Esophagus (tissue), 2 donors: ENCODE measurements at regions not wholly inside any gene's neighbourhood (a gene's known extent, or its start where the extent isn't known, plus 50 kb on each side); places are given as distances from the start of the nearest gene placed in this dataset.

Experiments used
- H3K27ac ChIP-seq, 2 donors: one replicate each; pipeline ENCODE4 v1.5.1; 2013; ENCODE audit warnings: low read depth in 2 of 2, mild to moderate bottlenecking in 2 of 2, inconsistent platforms in 1 of 2, low read length in 1 of 2, moderate library complexity in 1 of 2
- H3K27me3 ChIP-seq, 2 donors: one replicate each; pipeline ENCODE4 v1.6.1; 2013; ENCODE audit warnings: low read length in 2 of 2, control low read depth in 1 of 2, mild to moderate bottlenecking in 1 of 2; ENCODE audit not compliant: insufficient read depth in 2 of 2, control insufficient read depth in 1 of 2
- H3K36me3 ChIP-seq, 2 donors: one replicate each; pipeline ENCODE4 v1.6.1; 2013; ENCODE audit warnings: low read length in 1 of 2; ENCODE audit not compliant: control insufficient read depth in 2 of 2, insufficient read depth in 2 of 2
- H3K4me1 ChIP-seq, 2 donors: one replicate each; pipeline ENCODE4 v1.6.1; 2013; ENCODE audit warnings: low read length in 1 of 2; ENCODE audit not compliant: control insufficient read depth in 2 of 2, insufficient read depth in 2 of 2
- H3K4me3 ChIP-seq, 2 donors: one replicate each; pipeline ENCODE4 v1.5.1; 2013; ENCODE audit warnings: low read length in 2 of 2, mild to moderate bottlenecking in 2 of 2, low read depth in 1 of 2, moderate library complexity in 1 of 2
- H3K9me3 ChIP-seq, 2 donors: one replicate each; pipeline ENCODE4 v1.6.1; 2013; ENCODE audit warnings: mild to moderate bottlenecking in 2 of 2, low read depth in 1 of 2, low read length in 1 of 2, moderate library complexity in 1 of 2; ENCODE audit not compliant: control insufficient read depth in 2 of 2, insufficient read depth in 1 of 2
- WGBS, 2 donors: extraction: QIAGEN DNeasy Blood & Tissue Kit; methylation state at CpG; one replicate each; pipeline ENCODE4 v1.1.7; 2013; 5-methylcytosine and 5-hydroxymethylcytosine counted together
- donor health status: healthy with polysubstance abuse.
- donor health status: Bipolar disorder and iron deficiency.

DNA sequence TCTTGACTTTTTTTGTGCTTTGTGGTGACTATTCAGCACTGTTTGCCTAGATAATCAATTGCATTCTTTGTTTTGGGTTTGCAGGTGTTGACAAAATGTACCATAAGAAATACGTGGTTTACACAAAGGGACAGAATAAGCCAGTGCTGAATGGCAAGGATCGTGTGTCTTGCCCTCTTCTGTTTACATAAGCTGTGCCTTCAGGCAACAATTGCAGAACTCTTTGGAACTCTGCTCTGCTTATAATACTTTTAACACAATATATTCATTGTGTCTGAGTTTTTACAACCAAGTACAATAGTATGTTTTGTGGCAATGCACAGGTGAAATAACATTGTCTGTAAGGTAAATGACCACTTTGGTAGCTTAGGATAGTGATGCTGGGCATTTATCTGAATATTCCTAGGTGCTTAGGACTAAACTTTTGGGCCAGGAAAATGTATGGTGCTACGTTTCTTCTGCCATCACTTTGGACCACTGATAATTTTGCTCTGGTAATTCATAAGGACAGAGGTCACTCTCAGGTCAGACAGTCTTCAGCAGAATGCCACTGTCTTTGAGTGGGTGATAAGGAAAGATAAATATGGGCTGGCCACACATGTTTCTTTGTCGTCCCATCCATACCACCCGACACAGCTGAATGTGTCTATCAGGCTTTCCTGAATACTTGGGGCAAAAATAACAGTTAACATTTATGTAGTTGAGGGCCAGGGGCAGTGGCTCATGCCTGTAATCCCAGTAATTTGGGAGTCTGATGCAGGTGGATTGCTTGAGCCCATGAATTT is 344.6 kb upstream of the IMPG1 start:
- WGBS, 2 donors: 30 to 43% methylated on average over 5 of the region's 5 CpGs
- no peaks in the 10 kb centered on the region for H3K36me3 ChIP-seq
- no peaks in the 10 kb centered on the region for H3K4me1 ChIP-seq
- H3K27me3 ChIP-seq: no peaks in the 10 kb centered on the region
- H3K4me3 ChIP-seq: no peak overlapping the region
- no peaks in the 10 kb centered on the region for H3K9me3 ChIP-seq
- H3K27ac ChIP-seq: no peak overlapping the region

DNA sequence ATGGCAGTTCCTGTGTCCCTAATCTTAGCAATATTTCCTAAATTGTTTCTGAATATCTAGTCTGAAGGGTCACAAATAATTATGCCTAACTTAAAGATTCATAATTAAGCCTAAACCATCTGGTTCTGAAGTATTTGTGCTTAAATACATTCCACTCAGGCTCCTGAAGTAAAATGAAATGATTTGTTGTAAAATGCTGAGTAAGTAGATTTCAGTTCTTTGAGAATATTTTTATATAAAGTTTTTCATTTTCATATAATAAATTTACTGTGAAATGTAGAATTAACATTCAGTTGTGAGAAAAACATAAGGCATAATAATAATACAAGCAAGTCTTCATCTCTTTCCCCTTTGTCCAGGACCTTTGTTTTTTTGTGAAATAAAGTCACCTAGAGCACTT is 330.6 kb upstream of the IMPG1 start:
- no peak overlapping the region for H3K4me3 ChIP-seq
- no peaks in the 10 kb centered on the region for H3K4me1 ChIP-seq
- H3K27ac ChIP-seq: no peak overlapping the region
- H3K36me3 ChIP-seq: no peaks in the 10 kb centered on the region
- no peaks in the 10 kb centered on the region for H3K27me3 ChIP-seq
- no peaks in the 10 kb centered on the region for H3K9me3 ChIP-seq

GRCh38 chr6:76397966-76398365 is 325.5 kb upstream of the IMPG1 start:
- no peak overlapping the region for H3K4me3 ChIP-seq
- H3K9me3 ChIP-seq: no peaks in the 10 kb centered on the region
- no peak overlapping the region for H3K27ac ChIP-seq
- 71 to 84% methylated on average over 1 of the region's 1 CpG for WGBS, 2 donors
- no peaks in the 10 kb centered on the region for H3K36me3 ChIP-seq
- no peaks in the 10 kb centered on the region for H3K27me3 ChIP-seq
- H3K4me1 ChIP-seq: no peaks in the 10 kb centered on the region

GRCh38 chr6:76382201-76382600 is 309.7 kb upstream of the IMPG1 start:
- H3K4me1 ChIP-seq: no peaks in the 10 kb centered on the region
- H3K9me3 ChIP-seq: peaks cover 9 to 10% of the 10 kb centered on the region in 2 donors
- H3K27me3 ChIP-seq: no peaks in the 10 kb centered on the region
- WGBS, 2 donors: 66 to 88% methylated on average over 1 of the region's 1 CpG
- no peak overlapping the region for H3K27ac ChIP-seq
- H3K36me3 ChIP-seq: no peaks in the 10 kb centered on the region
- H3K4me3 ChIP-seq: no peak overlapping the region

DNA sequence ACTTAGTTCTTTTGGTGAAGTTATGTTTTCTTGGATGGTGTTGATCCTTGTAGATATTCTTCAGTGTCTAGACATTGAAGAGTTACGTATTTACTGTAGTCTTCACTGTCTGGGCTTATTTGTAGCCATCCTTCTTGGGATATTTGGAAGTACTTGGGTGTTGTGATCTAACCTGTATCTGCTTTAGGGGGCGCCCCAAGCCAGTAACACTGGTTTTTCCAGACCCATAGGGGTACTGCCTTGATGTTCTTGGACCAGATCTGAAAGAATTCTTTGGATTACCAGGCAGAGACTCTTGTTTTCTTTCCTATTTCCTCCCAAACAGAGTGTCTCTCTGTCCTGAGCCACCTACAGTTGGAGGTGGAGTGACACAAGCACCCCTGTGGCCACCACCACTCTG is 309.1 kb upstream of the IMPG1 start:
- no peaks in the 10 kb centered on the region for H3K27me3 ChIP-seq
- no peaks in the 10 kb centered on the region for H3K36me3 ChIP-seq
- WGBS, 2 donors: 50 to 53% methylated on average over 2 of the region's 2 CpGs
- H3K27ac ChIP-seq: no peak overlapping the region
- H3K4me1 ChIP-seq: no peaks in the 10 kb centered on the region
- H3K4me3 ChIP-seq: no peak overlapping the region
- H3K9me3 ChIP-seq: peaks cover 9 to 10% of the 10 kb centered on the region in 2 donors

- Histone ChIP-seq H3K36me3 (no peaks in the 10 kb centered on the region), H3K9me3 (no peaks in the 10 kb centered on the region), H3K27me3 (no peaks in the 10 kb centered on the region), H3K27ac (no peak overlapping the region), H3K4me1 (no peaks in the 10 kb centered on the region), H3K4me3 (no peak overlapping the region)
These were observed 278.8 kb upstream of the IMPG1 start for GRCh38 chr6:76351275-76351674.

DNA sequence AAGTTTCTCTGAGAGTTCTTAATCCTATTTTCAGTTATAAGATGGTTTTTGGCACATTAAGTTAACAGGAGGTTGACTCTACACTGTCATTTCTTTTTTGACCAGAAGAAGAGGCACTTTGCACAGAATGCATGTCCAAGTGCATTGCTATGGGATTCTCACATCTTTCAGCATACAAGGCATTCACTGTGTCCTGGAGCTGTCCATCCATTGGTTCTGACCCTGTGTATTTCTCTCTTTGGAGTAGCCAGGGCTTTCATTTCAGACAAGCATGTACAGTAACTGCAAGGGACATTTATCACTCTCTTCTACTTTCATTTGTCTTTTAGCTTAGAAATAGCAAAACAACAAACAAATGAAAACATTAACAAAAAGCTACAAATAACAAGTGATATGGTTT is 275.1 kb upstream of the IMPG1 start:
- H3K27ac ChIP-seq: no peak overlapping the region
- no peaks in the 10 kb centered on the region for H3K27me3 ChIP-seq
- no peaks in the 10 kb centered on the region for H3K9me3 ChIP-seq
- H3K36me3 ChIP-seq: no peaks in the 10 kb centered on the region
- no peaks in the 10 kb centered on the region for H3K4me1 ChIP-seq
- no peak overlapping the region for H3K4me3 ChIP-seq

- H3K4me3 ChIP-seq: no peak overlapping the region
- H3K4me1 ChIP-seq: no peaks in the 10 kb centered on the region
- WGBS, 2 donors: 73 to 76% methylated on average over 1 of the region's 1 CpG
- no peak overlapping the region for H3K27ac ChIP-seq
- peaks cover 4 to 5% of the 10 kb centered on the region in 2 donors for H3K9me3 ChIP-seq
- H3K36me3 ChIP-seq: no peaks in the 10 kb centered on the region
- H3K27me3 ChIP-seq: no peaks in the 10 kb centered on the region
These were observed 270.2 kb upstream of the IMPG1 start for GRCh38 chr6:76342611-76343160.

- H3K27me3 ChIP-seq: no peaks in the 10 kb centered on the region
- no peaks in the 10 kb centered on the region for H3K4me1 ChIP-seq
- WGBS, 2 donors: 67 to 71% methylated on average over 4 of the region's 4 CpGs
These were observed 257.6 kb upstream of the IMPG1 start for GRCh38 chr6:76330031-76330430.

DNA sequence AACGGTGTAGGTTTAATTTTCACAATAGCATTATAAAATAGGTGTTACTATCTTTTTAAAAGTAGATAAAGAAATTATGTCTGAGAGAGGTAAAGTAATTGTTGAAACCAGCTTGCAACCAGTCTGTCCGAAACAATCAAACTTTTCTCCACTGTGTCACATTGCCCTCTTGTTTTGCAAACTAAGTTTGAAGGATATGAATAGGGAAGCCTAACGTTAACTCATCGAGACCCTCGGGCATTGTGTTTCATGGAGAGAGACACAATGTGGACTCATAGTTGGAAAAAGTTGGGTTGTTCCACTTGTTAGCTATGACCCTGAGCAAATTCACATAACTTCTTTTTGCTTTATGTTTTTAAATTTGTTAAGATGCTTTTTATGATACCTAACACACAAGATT is 254.4 kb upstream of the IMPG1 start:
- 81 to 89% methylated on average over 5 of the region's 5 CpGs for whole genome bisulfite sequencing, 2 donors
- H3K27ac ChIP-seq: no peak overlapping the region
- H3K4me3 ChIP-seq: no peak overlapping the region
- no peaks in the 10 kb centered on the region for H3K36me3 ChIP-seq
- H3K9me3 ChIP-seq: no peaks in the 10 kb centered on the region
- H3K4me1 ChIP-seq: no peaks in the 10 kb centered on the region
- H3K27me3 ChIP-seq: no peaks in the 10 kb centered on the region

More at GRCh38 chr6:76330031-76330430, 257.6 kb upstream of the IMPG1 start:
- H3K36me3 ChIP-seq: no peaks in the 10 kb centered on the region
- no peaks in the 10 kb centered on the region for H3K9me3 ChIP-seq
- no peak overlapping the region for H3K4me3 ChIP-seq
- H3K27ac ChIP-seq: no peak overlapping the region
